B cell (primary cell): ENCODE measurements at regions not wholly inside any gene's neighbourhood (a gene's known extent, or its start where the extent isn't known, plus 50 kb on each side); places are given as distances from the start of the nearest gene placed in this dataset.

Experiments used
- ATAC-seq: fragments of 200-7000 bp; cut with Tn5 transposase; one replicate; pipeline ENCODE4 v1.10.0; 2021; ENCODE audit warnings: low read depth, mild to moderate bottlenecking, moderate number of reproducible peaks, moderate library complexity
- CTCF ChIA-PET: fragments of 350-600 bp; sonication (Branson Sonifier 250); formaldehyde crosslinking; loops from one replicate; lab custom pipeline; 2021; ENCODE audit warnings: antibody characterized with exemption, inconsistent platforms; lab: Charles Lee
- POLR2A ChIA-PET: fragments of 350-600 bp; sonication (Branson Sonifier 250); formaldehyde crosslinking; loops from one replicate; lab custom pipeline; 2021; ENCODE audit warnings: antibody characterized with exemption; lab: Charles Lee
- DNase-seq: peaks from one replicate; pipeline ENCODE4 v3.0.0; 2013
- H2AFZ ChIP-seq: 2 replicates; pipeline ENCODE4 v1.6.1; 2012; ENCODE audit warnings: mild to moderate bottlenecking, low read depth, low read length; ENCODE audit not compliant: insufficient read depth, poor library complexity, severe bottlenecking
- H3K27ac ChIP-seq, 2 donors: 1 replicate in 1 of 2; 2 replicates in 1 of 2; pipeline ENCODE4 v1.5.1; 2012 to 2013; ENCODE audit warnings: low read length in 2 of 2, mild to moderate bottlenecking in 2 of 2, moderate library complexity in 1 of 2
- H3K27me3 ChIP-seq, 4 experiments: fragments of 200-600 bp in 1 of 4; sonication (generic) in 1 of 4; replicated peaks in 1 of 4; 1 replicate in 2 of 4; 2 replicates in 2 of 4; pipeline versions ENCODE4 v1.6.1 to v1.7.0; 2013 to 2016; ENCODE audit warnings: low read length in 3 of 4, mild to moderate bottlenecking in 2 of 4, mixed read lengths in 1 of 4, moderate library complexity in 1 of 4; ENCODE audit not compliant: insufficient read depth in 4 of 4, control insufficient read depth in 3 of 4; ENCODE audit errors: control extremely low read depth in 1 of 4
- H3K36me3 ChIP-seq, 2 experiments: replicated peaks in 1 of 2; 1 replicate in 1 of 2; 2 replicates in 1 of 2; pipeline versions ENCODE4 v1.6.1 to v1.7.1; 2013; ENCODE audit warnings: low read length in 1 of 2; ENCODE audit not compliant: insufficient read depth in 2 of 2, control insufficient read depth in 1 of 2; ENCODE audit errors: control extremely low read depth in 1 of 2, extremely low read depth in 1 of 2
- H3K4me1 ChIP-seq, 2 donors: fragments of 200-600 bp in 1 of 2; sonication (generic) in 1 of 2; 1 replicate in 1 of 2; 2 replicates in 1 of 2; pipeline versions ENCODE4 v1.5.1 to v1.6.1; 2013 to 2017; ENCODE audit warnings: low read length in 2 of 2; ENCODE audit not compliant: control insufficient read depth in 2 of 2, insufficient read depth in 2 of 2
- H3K4me2 ChIP-seq: replicated peaks from 2 replicates; pipeline ENCODE3; 2012; ENCODE audit warnings: mild to moderate bottlenecking, low read depth, low read length; ENCODE audit not compliant: poor library complexity, severe bottlenecking
- H3K4me3 ChIP-seq, 5 experiments: fragments of 200-600 bp in 1 of 5; sonication (generic) in 1 of 5; 1 replicate in 3 of 5; 2 replicates in 2 of 5; pipeline versions ENCODE4 v1.5.1 to v1.7.0; 2011 to 2016; ENCODE audit warnings: low read length in 4 of 5, mild to moderate bottlenecking in 4 of 5, low read depth in 2 of 5, control low read depth in 1 of 5, moderate library complexity in 1 of 5; ENCODE audit not compliant: insufficient read depth in 1 of 5; ENCODE audit errors: control extremely low read depth in 1 of 5, extremely low read depth in 1 of 5
- H3K79me2 ChIP-seq: fragments of 200-600 bp; sonication (generic); one replicate; pipeline ENCODE4 v1.6.0; 2016; ENCODE audit warnings: low read length; ENCODE audit not compliant: control insufficient read depth, insufficient read depth
- H3K9ac ChIP-seq: fragments of 200-600 bp; sonication (generic); 2 replicates; pipeline ENCODE4 v1.6.1; 2017; ENCODE audit warnings: mild to moderate bottlenecking, low read length, moderate library complexity
- H3K9me3 ChIP-seq, 3 donors: one replicate each; pipeline versions ENCODE4 v1.6.1 to v1.7.1; 2013; ENCODE audit warnings: low read length in 2 of 3; ENCODE audit not compliant: control insufficient read depth in 2 of 3, insufficient read depth in 1 of 3; ENCODE audit errors: control extremely low read depth in 1 of 3
- H4K20me1 ChIP-seq: 2 replicates; pipeline ENCODE4 v1.6.0; 2012; ENCODE audit warnings: mild to moderate bottlenecking, low read length; ENCODE audit not compliant: insufficient read depth, control insufficient read depth, poor library complexity, severe bottlenecking
- H3K27ac Mint-ChIP-seq: one replicate; pipeline ENCODE4 v1.8.0; 2021; ENCODE audit warnings: mixed read lengths
- H3K27me3 Mint-ChIP-seq: one replicate; pipeline ENCODE4 v1.8.0; 2021; ENCODE audit warnings: mixed read lengths
- H3K4me1 Mint-ChIP-seq: one replicate; pipeline ENCODE4 v1.8.0; 2021; ENCODE audit warnings: mixed read lengths
- H3K4me3 Mint-ChIP-seq: one replicate; pipeline ENCODE4 v1.8.0; 2021; ENCODE audit warnings: mixed read lengths
- H3K9me3 Mint-ChIP-seq: one replicate; pipeline ENCODE4 v1.8.0; 2022; ENCODE audit warnings: mixed read lengths; ENCODE audit not compliant: insufficient read depth
- CTCF ChIP-seq: fragments of 200-600 bp; IDR thresholded peaks from one replicate; pipeline ENCODE4 v1.8.0; 2022; ENCODE audit warnings: antibody characterized with exemption, mild to moderate bottlenecking
- EZH2 ChIP-seq: IDR thresholded peaks from 2 replicates; pipeline ENCODE4 v1.6.1; 2012; ENCODE audit warnings: borderline replicate concordance, low read depth, mild to moderate bottlenecking, moderate library complexity, low read length; ENCODE audit not compliant: insufficient read depth, poor library complexity, severe bottlenecking
- WGBS: methylation state at CpG from one replicate; pipeline ENCODE4 v1.1.5; 2013; ENCODE audit warnings: missing lambda C conversion rate; ENCODE audit not compliant: insufficient coverage; 5-methylcytosine and 5-hydroxymethylcytosine counted together
- intact Hi-C: fragments of 100-400 bp; cut with micrococcal nuclease; formaldehyde crosslinking; loops from one replicate; pipeline ENCODE4 v1.10.0; 2022

GRCh38 chr4:19776929-19777328, 474.8 kb upstream of the SLIT2 start:
- intact Hi-C loops = no loop called here
- no peaks in the 10 kb centered on the region for H3K9me3 Mint-ChIP-seq
- TF ChIP-seq EZH2 = no peak
- TF ChIP-seq CTCF = no peak
- no peak overlapping the region for H3K27ac Mint-ChIP-seq
- peaks cover 0 to 4% (median 0%) of the 10 kb centered on the region in 3 donors for H3K9me3 ChIP-seq
- H3K4me3 ChIP-seq = no peak overlapping the region
- no peak overlapping the region for H3K4me3 Mint-ChIP-seq
- no peaks in the 10 kb centered on the region for H3K79me2 ChIP-seq
- H3K27me3 ChIP-seq = no peaks in the 10 kb centered on the region
- no peak overlapping the region for H2AFZ ChIP-seq
- POLR2A ChIA-PET = no interaction called here
- H3K4me1 ChIP-seq = no peaks in the 10 kb centered on the region
- no peak overlapping the region for H3K27ac ChIP-seq
- H3K36me3 ChIP-seq = no peaks in the 10 kb centered on the region
- no peaks in the 10 kb centered on the region for H4K20me1 ChIP-seq
- no peaks in the 10 kb centered on the region for H3K27me3 Mint-ChIP-seq
- no peak for ATAC-seq
- no peak overlapping the region for H3K9ac ChIP-seq
- CTCF ChIA-PET = no interaction called here
- no peaks in the 10 kb centered on the region for H3K4me1 Mint-ChIP-seq
- DNase-seq = no peak
- no peak overlapping the region for H3K4me2 ChIP-seq

GRCh38 chr4:19776021-19776459, 475.7 kb upstream of the SLIT2 start:
- Histone ChIP-seq H3K79me2 (no peaks in the 10 kb centered on the region), H3K4me3 (no peak overlapping the region), H2AFZ (no peak overlapping the region), H4K20me1 (no peaks in the 10 kb centered on the region), H3K9ac (no peak overlapping the region), H3K4me1 (no peaks in the 10 kb centered on the region), H3K27me3 (no peaks in the 10 kb centered on the region), H3K9me3 (peaks cover 0 to 5% (median 0%) of the 10 kb centered on the region in 3 donors), H3K36me3 (no peaks in the 10 kb centered on the region), H3K27ac (no peak overlapping the region), H3K4me2 (no peak overlapping the region)
- Mint-ChIP-seq H3K4me1 (no peaks in the 10 kb centered on the region), H3K4me3 (no peak overlapping the region), H3K27me3 (no peaks in the 10 kb centered on the region), H3K27ac (no peak overlapping the region), H3K9me3 (no peaks in the 10 kb centered on the region)
- 90% methylated on average over 7 of the region's 10 CpGs for WGBS
- ChIA-PET CTCF (no interaction called here), POLR2A (no interaction called here)
- ATAC-seq = no peak
- intact Hi-C loops = no loop called here
- no peak for DNase-seq
- TF ChIP-seq CTCF = no peak
- TF ChIP-seq EZH2 = no peak
